Ammon's horn (tissue), 1 donor: ENCODE measurements at regions not wholly inside any gene's neighbourhood (a gene's known extent, or its start where the extent isn't known, plus 50 kb on each side); places are given as distances from the start of the nearest gene placed in this dataset.
"Not testable (repeated sequence)": the region's sequence is repeated elsewhere in the genome, so short reads cannot be mapped to it uniquely, and the experiment has no call there.

Source experiments
- DNase-seq: peaks from one replicate; pipeline ENCODE4 v3.0.0-alpha.2; 2016; ENCODE audit warnings: low spot score

- DNase-seq, result no peak
Measured at GRCh38 chr4:132266374-132266773, 882.7 kb upstream of the PCDH10 start.

- DNase-seq, result no peak
Measured at GRCh38 chr4:132267321-132267720, 881.8 kb upstream of the PCDH10 start.

- DNase-seq, result no peak
Measured at GRCh38 chr4:132269303-132269990, 879.6 kb upstream of the PCDH10 start.

GRCh38 chr4:132275583-132276121 lies 873.4 kb upstream of the PCDH10 start:
- no peak for DNase-seq

GRCh38 chr4:132276185-132276584 lies 872.9 kb upstream of the PCDH10 start:
- DNase-seq, result no peak

GRCh38 chr4:132276989-132277388 lies 872.1 kb upstream of the PCDH10 start:
- DNase-seq, result no peak

- no peak for DNase-seq
Measured at GRCh38 chr4:132281733-132282132, 867.4 kb upstream of the PCDH10 start.

- no peak for DNase-seq
Measured at GRCh38 chr4:132284910-132285426, 864.1 kb upstream of the PCDH10 start.

- no peak for DNase-seq
Measured at GRCh38 chr4:132297346-132297745, 851.7 kb upstream of the PCDH10 start.

GRCh38 chr4:132299841-132300240 lies 849.3 kb upstream of the PCDH10 start:
- no peak for DNase-seq

GRCh38 chr4:132312521-132312920 lies 836.6 kb upstream of the PCDH10 start:
- DNase-seq, result no peak

GRCh38 chr4:132313852-132314251 lies 835.2 kb upstream of the PCDH10 start:
- no peak for DNase-seq

GRCh38 chr4:132316738-132317137 lies 832.4 kb upstream of the PCDH10 start:
- DNase-seq, result no peak

- no peak for DNase-seq
Measured at GRCh38 chr4:132317923-132318322, 831.2 kb upstream of the PCDH10 start.

- no peak for DNase-seq
Measured at GRCh38 chr4:132328761-132329160, 820.3 kb upstream of the PCDH10 start.

- no peak for DNase-seq
Measured at GRCh38 chr4:132330994-132331393, 818.1 kb upstream of the PCDH10 start.

GRCh38 chr4:132332932-132333723 lies 816.0 kb upstream of the PCDH10 start:
- no peak for DNase-seq

- no peak for DNase-seq
Measured at GRCh38 chr4:132333724-132334047, 815.4 kb upstream of the PCDH10 start.

GRCh38 chr4:132334081-132334480 lies 815.0 kb upstream of the PCDH10 start:
- no peak for DNase-seq

- DNase-seq, result no peak
Measured at GRCh38 chr4:132344924-132345828, 803.9 kb upstream of the PCDH10 start.

GRCh38 chr4:132346016-132346415 lies 803.1 kb upstream of the PCDH10 start:
- no peak for DNase-seq

- not testable (repeated sequence) for DNase-seq
Measured at GRCh38 chr4:132351606-132352005, 797.5 kb upstream of the PCDH10 start.
